Trophoblast cell (in vitro differentiated cells and primary cell): ENCODE measurements at regions not wholly inside any gene's neighbourhood (a gene's known extent, or its start where the extent isn't known, plus 50 kb on each side); places are given as distances from the start of the nearest gene placed in this dataset.

Source experiments
- DNase-seq, 2 donors: peaks; one replicate each; pipeline ENCODE4 v3.0.0-alpha.2; 2016
- H2AFZ ChIP-seq: 2 replicates; pipeline ENCODE4 v1.6.1; 2013; ENCODE audit warnings: low read length, moderate library complexity, mild to moderate bottlenecking; ENCODE audit not compliant: insufficient read depth, poor library complexity
- H2AK5ac ChIP-seq: 2 replicates; pipeline ENCODE4 v1.6.1; 2013; ENCODE audit warnings: mild to moderate bottlenecking, low read length
- H2BK120ac ChIP-seq: 2 replicates; pipeline ENCODE4 v1.6.1; 2013; ENCODE audit warnings: low read length, mild to moderate bottlenecking, moderate library complexity; ENCODE audit not compliant: insufficient read depth, poor library complexity
- H2BK12ac ChIP-seq: 2 replicates; pipeline ENCODE4 v1.6.1; 2013; ENCODE audit warnings: mild to moderate bottlenecking, low read length, moderate library complexity
- H2BK5ac ChIP-seq: 2 replicates; pipeline ENCODE4 v1.6.1; 2013; ENCODE audit warnings: low read length, low read depth, moderate library complexity, mild to moderate bottlenecking; ENCODE audit not compliant: poor library complexity
- H3K14ac ChIP-seq: 2 replicates; pipeline ENCODE4 v1.6.1; 2013; ENCODE audit warnings: mild to moderate bottlenecking, low read length
- H3K18ac ChIP-seq: 2 replicates; pipeline ENCODE4 v1.6.1; 2013; ENCODE audit warnings: mild to moderate bottlenecking, low read length
- H3K23ac ChIP-seq: 2 replicates; pipeline ENCODE4 v1.6.1; 2013; ENCODE audit warnings: low read length
- H3K27ac ChIP-seq: 2 replicates; pipeline ENCODE4 v1.5.1; 2013; ENCODE audit warnings: low read depth, mild to moderate bottlenecking, inconsistent platforms, low read length, moderate library complexity
- H3K27me3 ChIP-seq: 2 replicates; pipeline ENCODE4 v1.6.1; 2013; ENCODE audit warnings: inconsistent platforms, mild to moderate bottlenecking, low read length, moderate library complexity; ENCODE audit not compliant: insufficient read depth
- H3K36me3 ChIP-seq, 2 experiments: 1 replicate in 1 of 2; 2 replicates in 1 of 2; pipeline ENCODE4 v1.6.1; 2013; ENCODE audit warnings: low read length in 2 of 2, mild to moderate bottlenecking in 2 of 2, moderate library complexity in 1 of 2; ENCODE audit not compliant: insufficient read depth in 2 of 2, control insufficient read depth in 1 of 2
- H3K4ac ChIP-seq: 2 replicates; pipeline ENCODE4 v1.6.1; 2013; ENCODE audit warnings: low read depth, mild to moderate bottlenecking, low read length, moderate library complexity
- H3K4me1 ChIP-seq, 2 experiments: 1 replicate in 1 of 2; 2 replicates in 1 of 2; pipeline ENCODE4 v1.6.1; 2013; ENCODE audit warnings: low read length in 2 of 2, mild to moderate bottlenecking in 2 of 2, moderate library complexity in 1 of 2; ENCODE audit not compliant: insufficient read depth in 2 of 2, control insufficient read depth in 1 of 2
- H3K4me2 ChIP-seq: 2 replicates; pipeline ENCODE4 v1.6.1; 2013; ENCODE audit warnings: inconsistent platforms, mild to moderate bottlenecking, low read length, moderate library complexity
- H3K4me3 ChIP-seq: 2 replicates; pipeline ENCODE4 v1.5.1; 2013; ENCODE audit warnings: mild to moderate bottlenecking, low read depth, low read length, inconsistent platforms
- H3K79me1 ChIP-seq: one replicate; pipeline ENCODE4 v1.6.1; 2013; ENCODE audit warnings: low read length
- H3K79me2 ChIP-seq: 2 replicates; pipeline ENCODE4 v1.6.1; 2013; ENCODE audit warnings: low read length, mild to moderate bottlenecking; ENCODE audit not compliant: control insufficient read depth, insufficient read depth, poor library complexity
- H3K9ac ChIP-seq: 2 replicates; pipeline ENCODE4 v1.6.1; 2013; ENCODE audit warnings: mild to moderate bottlenecking, low read length
- H3K9me3 ChIP-seq: 2 replicates; pipeline ENCODE4 v1.6.1; 2013; ENCODE audit warnings: low read depth, mild to moderate bottlenecking, control low read depth, inconsistent platforms, low read length; ENCODE audit not compliant: insufficient read depth
- H4K12ac ChIP-seq: 2 replicates; pipeline ENCODE4 v1.6.1; 2013; ENCODE audit warnings: low read depth, mild to moderate bottlenecking, low read length, moderate library complexity
- H4K8ac ChIP-seq: 2 replicates; pipeline ENCODE4 v1.6.1; 2013; ENCODE audit warnings: low read depth, mild to moderate bottlenecking, low read length, moderate library complexity
- H4K91ac ChIP-seq: one replicate; pipeline ENCODE4 v1.6.1; 2013; ENCODE audit warnings: low read depth, mild to moderate bottlenecking, low read length, moderate library complexity
- WGBS: extraction: QIAGEN DNeasy Blood & Tissue Kit; methylation state at CpG from one replicate; pipeline ENCODE4 v1.1.7; 2013; ENCODE audit warnings: missing lambda C conversion rate; ENCODE audit not compliant: insufficient read length, insufficient coverage; ENCODE audit errors: extremely low coverage; 5-methylcytosine and 5-hydroxymethylcytosine counted together

DNA sequence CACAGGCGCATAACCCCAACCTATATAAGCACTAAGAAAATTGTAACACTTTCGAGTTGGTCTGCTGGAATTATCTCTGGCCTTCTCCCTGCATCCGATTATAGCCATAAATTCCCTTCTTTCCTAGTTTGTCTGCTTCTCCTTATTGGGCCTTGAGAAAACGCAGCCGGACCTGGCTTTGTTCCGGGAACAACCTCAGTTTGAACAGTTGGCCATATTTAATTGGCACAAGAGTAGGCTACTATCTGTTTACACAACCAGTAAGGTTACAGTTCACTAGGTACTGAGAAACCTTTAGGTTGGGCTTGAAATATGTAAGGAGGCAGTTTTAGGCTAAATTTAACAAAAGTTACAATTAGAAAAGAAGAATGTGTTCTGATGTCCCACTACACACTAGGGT, 176.1 kb downstream of the IPO8 start:
- no peak for DNase-seq
- Histone ChIP-seq H2AFZ (no peak overlapping the region), H3K9me3 (no peaks in the 10 kb centered on the region), H3K9ac (no peak overlapping the region), H3K27me3 (no peaks in the 10 kb centered on the region), H3K27ac (no peak overlapping the region), H4K91ac (no peak overlapping the region), H3K4me2 (no peak overlapping the region), H4K12ac (no peak overlapping the region), H3K14ac (no peak overlapping the region), H2BK5ac (no peak overlapping the region), H3K79me1 (no peaks in the 10 kb centered on the region), H3K23ac (no peak overlapping the region), H3K36me3 (no peaks in the 10 kb centered on the region), H3K79me2 (no peaks in the 10 kb centered on the region), H4K8ac (no peak overlapping the region), H2AK5ac (no peak overlapping the region), H3K4me3 (no peak overlapping the region), H3K4ac (no peak overlapping the region), H2BK12ac (no peak overlapping the region), H3K4me1 (no peaks in the 10 kb centered on the region), H3K18ac (no peak overlapping the region), H2BK120ac (no peak overlapping the region)
- no CpG with 5 or more reads among the region's 6 CpGs for WGBS

DNA sequence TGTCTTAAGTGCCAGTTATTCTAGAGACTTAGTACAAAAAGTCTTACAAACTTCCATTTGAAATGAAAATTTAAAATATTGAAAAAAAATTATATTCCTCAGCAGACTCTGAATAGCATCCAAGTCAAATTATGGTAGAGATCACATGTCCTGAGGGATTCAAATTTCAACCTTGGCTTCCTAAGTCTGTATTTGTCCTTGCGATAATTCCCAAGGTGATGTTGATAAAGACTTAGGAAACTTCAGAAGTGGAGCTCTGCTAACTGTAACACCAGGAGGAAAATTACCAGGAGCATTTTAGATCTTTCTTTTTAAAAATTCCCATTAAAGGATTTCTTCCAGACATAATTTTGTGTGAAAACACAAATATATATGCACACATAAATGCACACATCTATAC, 178.3 kb downstream of the IPO8 start:
- no peaks in the 10 kb centered on the region for H3K9me3 ChIP-seq
- no peak overlapping the region for H3K14ac ChIP-seq
- H3K9ac ChIP-seq: no peak overlapping the region
- H3K4me3 ChIP-seq: no peak overlapping the region
- H3K4ac ChIP-seq: no peak overlapping the region
- H4K91ac ChIP-seq: no peak overlapping the region
- DNase-seq: no peak
- H4K8ac ChIP-seq: no peak overlapping the region
- H2BK5ac ChIP-seq: no peak overlapping the region
- H3K23ac ChIP-seq: no peak overlapping the region
- H2BK120ac ChIP-seq: no peak overlapping the region
- H3K27me3 ChIP-seq: no peaks in the 10 kb centered on the region
- H3K36me3 ChIP-seq: no peaks in the 10 kb centered on the region
- H4K12ac ChIP-seq: no peak overlapping the region
- no peaks in the 10 kb centered on the region for H3K79me2 ChIP-seq
- no peak overlapping the region for H3K18ac ChIP-seq
- H3K27ac ChIP-seq: no peak overlapping the region
- no peaks in the 10 kb centered on the region for H3K4me1 ChIP-seq
- H3K79me1 ChIP-seq: no peaks in the 10 kb centered on the region
- H2AK5ac ChIP-seq: no peak overlapping the region
- no peak overlapping the region for H2BK12ac ChIP-seq
- WGBS: no CpG with 5 or more reads among the region's 1 CpG
- H2AFZ ChIP-seq: no peak overlapping the region
- H3K4me2 ChIP-seq: no peak overlapping the region

DNA sequence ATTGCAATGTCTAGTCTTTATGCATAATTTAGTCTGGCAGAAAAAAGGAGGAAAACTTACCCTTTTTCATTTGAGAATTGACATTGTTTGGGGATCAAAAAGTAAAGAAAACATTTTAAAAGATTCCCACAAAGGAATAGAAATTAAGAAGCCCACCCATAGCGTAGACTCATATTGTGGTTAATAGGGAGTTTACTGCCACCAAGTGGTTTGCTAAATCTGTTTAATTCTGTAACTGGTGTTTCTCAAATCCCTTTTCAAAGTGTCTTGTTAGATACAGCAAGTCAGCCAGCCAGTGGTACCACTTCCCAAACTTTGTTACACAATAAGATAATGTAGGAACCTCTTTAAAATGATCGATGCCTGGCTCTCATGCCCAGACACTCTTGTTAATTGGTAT, 180.3 kb downstream of the IPO8 start:
- Histone ChIP-seq H3K23ac (no peak overlapping the region), H3K4me2 (no peak overlapping the region), H3K27me3 (no peaks in the 10 kb centered on the region), H2BK5ac (no peak overlapping the region), H4K12ac (no peak overlapping the region), H3K14ac (no peak overlapping the region), H3K4me3 (no peak overlapping the region), H3K27ac (no peak overlapping the region), H4K8ac (no peak overlapping the region), H3K9me3 (no peaks in the 10 kb centered on the region), H4K91ac (no peak overlapping the region), H2AK5ac (no peak overlapping the region), H3K4ac (no peak overlapping the region), H2BK12ac (no peak overlapping the region), H3K4me1 (no peaks in the 10 kb centered on the region), H3K79me2 (no peaks in the 10 kb centered on the region), H3K36me3 (no peaks in the 10 kb centered on the region), H2AFZ (no peak overlapping the region), H3K79me1 (no peaks in the 10 kb centered on the region), H2BK120ac (no peak overlapping the region), H3K9ac (no peak overlapping the region), H3K18ac (no peak overlapping the region)
- DNase-seq: no peak
- WGBS: no CpG with 5 or more reads among the region's 2 CpGs

DNA sequence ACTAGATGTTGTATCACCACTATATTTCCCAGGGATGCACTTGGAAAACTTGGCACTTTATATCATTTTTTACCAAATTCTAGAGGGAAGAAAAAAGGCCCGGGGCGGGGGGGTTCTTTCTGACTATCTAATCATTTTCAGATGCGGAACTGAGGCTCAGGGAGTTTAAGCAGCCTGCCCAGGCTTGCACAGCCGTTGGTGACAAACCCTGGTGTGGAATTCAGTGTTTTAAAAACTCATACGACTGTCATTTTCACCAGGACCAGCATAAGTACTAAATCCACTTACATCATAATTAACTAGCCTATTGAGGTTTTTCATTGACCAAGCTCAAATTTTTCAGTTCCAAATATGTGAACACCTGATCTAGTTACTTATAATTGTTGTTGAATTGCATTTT, 181.0 kb downstream of the IPO8 start:
- Histone ChIP-seq H3K27ac (no peak overlapping the region), H3K4me1 (no peaks in the 10 kb centered on the region), H3K4me3 (no peak overlapping the region), H2AFZ (no peak overlapping the region), H3K14ac (no peak overlapping the region), H3K4ac (no peak overlapping the region), H3K23ac (no peak overlapping the region), H4K91ac (no peak overlapping the region), H2BK120ac (no peak overlapping the region), H4K12ac (no peak overlapping the region), H3K79me1 (no peaks in the 10 kb centered on the region), H3K9ac (no peak overlapping the region), H2BK12ac (no peak overlapping the region), H4K8ac (no peak overlapping the region), H3K27me3 (no peaks in the 10 kb centered on the region), H3K9me3 (no peaks in the 10 kb centered on the region), H3K18ac (no peak overlapping the region), H3K79me2 (no peaks in the 10 kb centered on the region), H3K36me3 (no peaks in the 10 kb centered on the region), H2AK5ac (no peak overlapping the region), H3K4me2 (no peak overlapping the region), H2BK5ac (no peak overlapping the region)
- no peak for DNase-seq
- WGBS: no CpG with 5 or more reads among the region's 5 CpGs
